PC-9 (cell line): ENCODE measurements at regions not wholly inside any gene's neighbourhood (a gene's known extent, or its start where the extent isn't known, plus 50 kb on each side); places are given as distances from the start of the nearest gene placed in this dataset.

ENCODE experiments used
- EZH2 ChIP-seq: fragments of 200-600 bp; sonication (generic); IDR thresholded peaks from 2 replicates; pipeline ENCODE4 v1.8.0; 2017; ENCODE audit warnings: antibody characterized with exemption, low read depth
- TF ChIP-seq, protein P1 (sequence below): fragments of 200-600 bp; sonication (generic); conservative IDR thresholded peaks from 2 replicates; pipeline ENCODE4 v1.6.1; 2017; ENCODE audit warnings: mixed run types, antibody characterized with exemption, mild to moderate bottlenecking, moderate library complexity

- TF ChIP-seq, protein P1, sequence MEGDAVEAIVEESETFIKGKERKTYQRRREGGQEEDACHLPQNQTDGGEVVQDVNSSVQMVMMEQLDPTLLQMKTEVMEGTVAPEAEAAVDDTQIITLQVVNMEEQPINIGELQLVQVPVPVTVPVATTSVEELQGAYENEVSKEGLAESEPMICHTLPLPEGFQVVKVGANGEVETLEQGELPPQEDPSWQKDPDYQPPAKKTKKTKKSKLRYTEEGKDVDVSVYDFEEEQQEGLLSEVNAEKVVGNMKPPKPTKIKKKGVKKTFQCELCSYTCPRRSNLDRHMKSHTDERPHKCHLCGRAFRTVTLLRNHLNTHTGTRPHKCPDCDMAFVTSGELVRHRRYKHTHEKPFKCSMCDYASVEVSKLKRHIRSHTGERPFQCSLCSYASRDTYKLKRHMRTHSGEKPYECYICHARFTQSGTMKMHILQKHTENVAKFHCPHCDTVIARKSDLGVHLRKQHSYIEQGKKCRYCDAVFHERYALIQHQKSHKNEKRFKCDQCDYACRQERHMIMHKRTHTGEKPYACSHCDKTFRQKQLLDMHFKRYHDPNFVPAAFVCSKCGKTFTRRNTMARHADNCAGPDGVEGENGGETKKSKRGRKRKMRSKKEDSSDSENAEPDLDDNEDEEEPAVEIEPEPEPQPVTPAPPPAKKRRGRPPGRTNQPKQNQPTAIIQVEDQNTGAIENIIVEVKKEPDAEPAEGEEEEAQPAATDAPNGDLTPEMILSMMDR = no peak
- TF ChIP-seq EZH2 = no peak
Measured at GRCh38 chr17:64779376-64780095, 117.4 kb upstream of the SMURF2 start.
